H1 (cell line): ENCODE measurements at regions not wholly inside any gene's neighbourhood (a gene's known extent, or its start where the extent isn't known, plus 50 kb on each side); places are given as distances from the start of the nearest gene placed in this dataset.

Source experiments
- CTCF ChIA-PET: fragments of 300-600 bp; sonication (Branson Sonifier 250); formaldehyde crosslinking; loops from one replicate; lab custom pipeline; 2021; ENCODE audit not compliant: partially characterized antibody; lab: Charles Lee
- POLR2A ChIA-PET: fragments of 300-600 bp; sonication (Branson Sonifier 250); formaldehyde crosslinking; loops from one replicate; lab custom pipeline; 2021; ENCODE audit warnings: inconsistent platforms; ENCODE audit not compliant: partially characterized antibody; lab: Charles Lee
- DNase-seq, 2 experiments: peaks; one replicate each; pipeline versions ENCODE4 v3.0.0 to v3.0.0-alpha.2; 2010 to 2022; ENCODE audit warnings: low spot score in 2 of 2, low read depth in 1 of 2, mixed read lengths in 1 of 2
- FAIRE-seq: peaks from 2 replicates; lab custom pipeline; 2011; peaks lifted over from hg19 to GRCh38; lab: Jason Lieb, UNC
- H2AFZ ChIP-seq: 2 replicates; pipeline ENCODE4 v1.8.1; 2012; ENCODE audit warnings: low read length, inconsistent platforms
- H2AK5ac ChIP-seq: 2 replicates; pipeline ENCODE4 v1.6.1; 2013; ENCODE audit warnings: low read depth, low read length
- H2BK120ac ChIP-seq: replicated peaks from 2 replicates; pipeline ENCODE3; 2013; ENCODE audit warnings: low read depth, low read length, inconsistent platforms
- H2BK12ac ChIP-seq: 2 replicates; pipeline ENCODE4 v1.6.1; 2013; ENCODE audit warnings: low read depth, low read length
- H2BK15ac ChIP-seq: 2 replicates; pipeline ENCODE4 v1.6.1; 2013; ENCODE audit warnings: low read length
- H2BK20ac ChIP-seq: 2 replicates; pipeline ENCODE4 v1.6.1; 2013; ENCODE audit warnings: low read length
- H2BK5ac ChIP-seq: 2 replicates; pipeline ENCODE4 v1.6.1; 2013; ENCODE audit warnings: low read depth, low read length
- H3K14ac ChIP-seq: 2 replicates; pipeline ENCODE4 v1.6.1; 2013; ENCODE audit warnings: inconsistent platforms; ENCODE audit not compliant: insufficient read length
- H3K18ac ChIP-seq: 2 replicates; pipeline ENCODE4 v1.6.1; 2013; ENCODE audit warnings: low read length; ENCODE audit errors: extremely low read depth
- H3K23ac ChIP-seq: 2 replicates; pipeline ENCODE4 v1.6.1; 2013; ENCODE audit warnings: inconsistent platforms; ENCODE audit not compliant: insufficient read length
- H3K23me2 ChIP-seq: 2 replicates; pipeline ENCODE4 v1.6.1; 2013; ENCODE audit warnings: low read depth, low read length
- H3K27ac ChIP-seq: 2 replicates; pipeline ENCODE4 v1.6.1; 2011; ENCODE audit warnings: low read depth, low read length, inconsistent platforms
- H3K27me3 ChIP-seq, 4 experiments: replicated peaks in 1 of 4; 1 replicate in 1 of 4; 2 replicates in 3 of 4; pipeline versions ENCODE4 v1.6.1 to v1.8.1; 2011 to 2013; ENCODE audit warnings: low read length in 3 of 4, mild to moderate bottlenecking in 3 of 4, inconsistent platforms in 2 of 4, mixed read lengths in 2 of 4, moderate library complexity in 1 of 4; ENCODE audit not compliant: control insufficient read depth in 3 of 4, insufficient read depth in 3 of 4; ENCODE audit errors: extremely low read depth in 1 of 4
- H3K36me3 ChIP-seq, 4 experiments: 2 replicates each; pipeline versions ENCODE4 v1.6.1 to v1.8.1; 2011 to 2013; ENCODE audit warnings: mild to moderate bottlenecking in 4 of 4, low read length in 3 of 4, moderate library complexity in 2 of 4, control low read depth in 1 of 4, inconsistent platforms in 1 of 4; ENCODE audit not compliant: insufficient read depth in 4 of 4, control insufficient read depth in 2 of 4
- H3K4ac ChIP-seq: replicated peaks from 2 replicates; pipeline ENCODE3; 2013; ENCODE audit warnings: low read length, low read depth, mixed read lengths, inconsistent platforms; ENCODE audit not compliant: insufficient read length
- H3K4me1 ChIP-seq, 4 experiments: replicated peaks in 1 of 4; 1 replicate in 1 of 4; 2 replicates in 3 of 4; pipeline versions ENCODE4 v1.6.1 to v1.8.1; 2011 to 2013; ENCODE audit warnings: low read length in 3 of 4, inconsistent platforms in 2 of 4, mixed read lengths in 1 of 4; ENCODE audit not compliant: insufficient read depth in 4 of 4, control insufficient read depth in 3 of 4
- H3K4me2 ChIP-seq, 2 experiments: 2 replicates each; pipeline versions ENCODE4 v1.6.1 to v1.8.1; 2011 to 2013; ENCODE audit warnings: low read depth in 2 of 2, low read length in 2 of 2, control low read depth in 1 of 2, inconsistent platforms in 1 of 2, mild to moderate bottlenecking in 1 of 2; ENCODE audit not compliant: insufficient read depth in 1 of 2
- H3K4me3 ChIP-seq, 4 experiments: fragments of 200-600, 300-600 bp in 1 of 4; sonication (generic), shearing (Covaris generic), sonication (Bioruptor Twin) in 1 of 4; 2 replicates each; pipeline versions ENCODE4 v1.5.1 to v1.8.1; 2011 to 2016; ENCODE audit warnings: low read length in 4 of 4, low read depth in 3 of 4, control low read depth in 2 of 4, inconsistent platforms in 2 of 4, mild to moderate bottlenecking in 2 of 4, mixed read lengths in 1 of 4, moderate library complexity in 1 of 4; ENCODE audit not compliant: insufficient read depth in 2 of 4; ENCODE audit errors: extremely low read depth in 1 of 4
- H3K56ac ChIP-seq: replicated peaks from 2 replicates; pipeline ENCODE3; 2013; ENCODE audit warnings: low read depth, mild to moderate bottlenecking, mixed read lengths, low read length, inconsistent platforms; ENCODE audit not compliant: insufficient read length
- H3K79me1 ChIP-seq: 2 replicates; pipeline ENCODE4 v1.6.1; 2013; ENCODE audit warnings: low read depth, low read length, control low read depth
- H3K79me2 ChIP-seq, 2 experiments: 2 replicates each; pipeline versions ENCODE4 v1.6.1 to v1.8.1; 2012 to 2013; ENCODE audit warnings: low read length in 2 of 2, mild to moderate bottlenecking in 2 of 2, inconsistent platforms in 1 of 2; ENCODE audit not compliant: insufficient read depth in 2 of 2, control insufficient read depth in 1 of 2
- H3K9ac ChIP-seq, 4 experiments: replicated peaks in 1 of 4; 1 replicate in 1 of 4; 2 replicates in 3 of 4; pipeline versions ENCODE4 v1.6.1 to v1.8.1; 2011 to 2013; ENCODE audit warnings: low read depth in 3 of 4, low read length in 3 of 4, control low read depth in 2 of 4, mild to moderate bottlenecking in 2 of 4, moderate library complexity in 2 of 4, inconsistent platforms in 1 of 4; ENCODE audit errors: extremely low read depth in 1 of 4
- H3K9me3 ChIP-seq, 2 experiments: 2 replicates each; pipeline versions ENCODE4 v1.6.1 to v1.8.1; 2012 to 2013; ENCODE audit warnings: mild to moderate bottlenecking in 2 of 2, moderate library complexity in 2 of 2, control low read depth in 1 of 2, inconsistent platforms in 1 of 2, low read depth in 1 of 2, low read length in 1 of 2, mixed read lengths in 1 of 2; ENCODE audit not compliant: insufficient read depth in 2 of 2
- H4K20me1 ChIP-seq, 2 experiments: replicated peaks in 1 of 2; 2 replicates each; pipeline versions ENCODE3 to v1.8.1; 2011 to 2013; ENCODE audit warnings: inconsistent platforms in 2 of 2, low read length in 2 of 2, mild to moderate bottlenecking in 1 of 2; ENCODE audit not compliant: insufficient read depth in 2 of 2, control insufficient read depth in 1 of 2
- H4K5ac ChIP-seq: 2 replicates; pipeline ENCODE4 v1.6.1; 2013; ENCODE audit warnings: low read length, low read depth, mixed read lengths, inconsistent platforms; ENCODE audit not compliant: insufficient read length
- H4K8ac ChIP-seq: 2 replicates; pipeline ENCODE4 v1.8.0; 2013; ENCODE audit warnings: mild to moderate bottlenecking, moderate library complexity, low read length, inconsistent platforms; ENCODE audit not compliant: insufficient read depth; ENCODE audit errors: extremely low read depth
- H4K91ac ChIP-seq: replicated peaks from 2 replicates; pipeline ENCODE3; 2013; ENCODE audit warnings: low read length, mixed read lengths, inconsistent platforms; ENCODE audit not compliant: insufficient read length
- GTF2F1 ChIP-seq: IDR thresholded peaks from 2 replicates; pipeline ENCODE4 v1.6.1; 2012; ENCODE audit warnings: low read depth, low read length, improper control_type of control experiment, borderline replicate concordance
- RXRA ChIP-seq: IDR thresholded peaks from 2 replicates; pipeline ENCODE4 v1.6.1; 2011; ENCODE audit warnings: low read depth, mild to moderate bottlenecking, low read length, moderate library complexity; ENCODE audit not compliant: insufficient read depth
- TAF7 ChIP-seq: optimal IDR thresholded peaks from 2 replicates; pipeline ENCODE3; 2011; ENCODE audit warnings: low read depth, mild to moderate bottlenecking, inconsistent platforms, low read length, moderate library complexity, borderline replicate concordance
- USF2 ChIP-seq: IDR thresholded peaks from 2 replicates; pipeline ENCODE4 v1.6.1; 2011; ENCODE audit warnings: low read length, improper control_type of control experiment
- WGBS, 2 experiments: shearing (Covaris generic) in 1 of 2; methylation state at CpG; one replicate each; pipeline versions ENCODE4 v1.1.6 to v1.1.7; 2013 to 2015; ENCODE audit warnings: low lambda C conversion rate in 2 of 2, mixed read lengths in 2 of 2, inconsistent platforms in 1 of 2, low coverage in 1 of 2, missing lambda C conversion rate in 1 of 2; ENCODE audit not compliant: insufficient replicate concordance in 2 of 2, insufficient coverage in 1 of 2, insufficient read length in 1 of 2; ENCODE audit errors: extremely low coverage in 1 of 2, missing lambda C conversion rate in 1 of 2; 5-methylcytosine and 5-hydroxymethylcytosine counted together

- ChIA-PET CTCF (interaction anchor here (1.8 kb wide), 1 partner anchor 28 kb away, joined by 4 read pairs; no protein-coding TSS in a partner anchor), POLR2A (no interaction called here)
- Histone ChIP-seq H3K36me3 (no peaks in the 10 kb centered on the region), H3K23ac (no peak overlapping the region), H2BK120ac (no peak overlapping the region), H4K20me1 (no peaks in the 10 kb centered on the region), H2AK5ac (no peak overlapping the region), H3K23me2 (no peaks in the 10 kb centered on the region), H3K9me3 (no peaks in the 10 kb centered on the region), H3K4me3 (no peak overlapping the region), H3K9ac (no peak overlapping the region), H3K4ac (no peak overlapping the region), H2BK12ac (no peak overlapping the region), H3K79me2 (no peaks in the 10 kb centered on the region), H3K27me3 (no peaks in the 10 kb centered on the region; a peak in 1 of 7 replicates), H3K79me1 (no peaks in the 10 kb centered on the region), H3K27ac (no peak overlapping the region), H3K4me2 (no peak overlapping the region), H4K91ac (no peak overlapping the region), H4K8ac (no peak overlapping the region), H2AFZ (no peak overlapping the region), H3K56ac (no peak overlapping the region), H3K14ac (no peak overlapping the region), H2BK15ac (no peak overlapping the region), H3K4me1 (peaks cover 0 to 8% (median 3%) of the 10 kb centered on the region in 4 experiments; a peak in 2 of 7 replicates), H2BK5ac (no peak overlapping the region), H2BK20ac (no peak overlapping the region), H3K18ac (no peak overlapping the region), H4K5ac (no peak overlapping the region)
- DNase-seq, result no peak
- no peak for TF ChIP-seq GTF2F1
- no peak for TF ChIP-seq RXRA
- no peak for TF ChIP-seq TAF7
- TF ChIP-seq USF2, result no peak
- no peak for FAIRE-seq
- 87% methylated on average over 6 of the region's 6 CpGs; no CpG with 5 or more reads in 1 of the 2 experiments for WGBS, 2 experiments
These were observed 51.5 kb upstream of the CTAGE1 start for GRCh38 chr18:22469061-22469734.
